Stomach (tissue), 4 donors: ENCODE measurements at regions not wholly inside any gene's neighbourhood (a gene's known extent, or its start where the extent isn't known, plus 50 kb on each side); places are given as distances from the start of the nearest gene placed in this dataset.

ENCODE experiments used
- CTCF ChIP-seq, 7 experiments: fragments of 450-650 bp in 4 of 7; fragments of 200-600 bp in 3 of 7; sonication (generic) in 3 of 7; IDR thresholded peaks; one replicate each; pipeline ENCODE4 v1.5.1; 2016 to 2019; ENCODE audit warnings: antibody characterized with exemption in 7 of 7, control low read depth in 2 of 7, mild to moderate bottlenecking in 1 of 7
- EP300 ChIP-seq: sonication (generic); formaldehyde crosslinking; IDR thresholded peaks from one replicate; pipeline ENCODE4 v1.6.1; 2017; ENCODE audit warnings: antibody characterized with exemption
- POLR2A ChIP-seq, 4 donors: fragments of 450-650 bp; IDR thresholded peaks; one replicate each; pipeline ENCODE4 v1.6.1; 2016; ENCODE audit warnings: antibody characterized with exemption in 4 of 4, control low read depth in 2 of 4, mild to moderate bottlenecking in 1 of 4, moderate library complexity in 1 of 4
- POLR2AphosphoS5 ChIP-seq, 3 donors: sonication (generic); formaldehyde crosslinking; IDR thresholded peaks; one replicate each; pipeline ENCODE4 v1.6.1; 2016; ENCODE audit warnings: antibody characterized with exemption in 3 of 3

- no peak for TF ChIP-seq CTCF (IDR thresholded peaks at IDR 0.05)
- TF ChIP-seq POLR2A (IDR thresholded peaks at IDR 0.05): no peak
- no peak for TF ChIP-seq POLR2AphosphoS5 (IDR thresholded peaks at IDR 0.05)
- TF ChIP-seq EP300: no peak
These were observed 364.3 kb upstream of the SPTLC3 start for GRCh38 chr20:12644461-12644860.
